ENCODE measurements at regions not wholly inside any gene's neighbourhood (a gene's known extent, or its start where the extent isn't known, plus 50 kb on each side); places are given as distances from the start of the nearest gene placed in this dataset.
A peak's percentile ranks its signal among the peaks of the same experiment; 100 is the strongest.

- no peak for ATAC-seq
- ChIA-PET CTCF (ENCODE audit: low intra/inter-chr PET ratio, low total read pairs) (no interaction called here), POLR2A (no interaction called here)
- Histone ChIP-seq H3K27ac (ENCODE audit: extremely low read length, insufficient read depth, low read length) (no peak overlapping the region), H3K79me2 (ENCODE audit: insufficient read depth, low read length) (no peaks in the 10 kb centered on the region), H2AFZ (ENCODE audit: low read length) (no peak overlapping the region), H3K36me3 (replicated peaks in 1 of 2; ENCODE audit: control insufficient read depth in 1 of 2, insufficient read depth in 2 of 2, low read length in 2 of 2) (no peaks in the 10 kb centered on the region), H3K4me1 (ENCODE audit: insufficient read depth, low read length) (no peaks in the 10 kb centered on the region), H4K20me1 (ENCODE audit: insufficient read depth, low read length) (no peaks in the 10 kb centered on the region), H3K4me3 (replicated peaks in 1 of 3; ENCODE audit: insufficient read depth in 1 of 3, low read depth in 2 of 3, low read length in 3 of 3) (no peak overlapping the region), H3K4me2 (ENCODE audit: low read depth, low read length) (no peak overlapping the region), H3K9ac (ENCODE audit: insufficient read depth, low read depth, low read length) (no peak overlapping the region), H3K9me3 (ENCODE audit: low read length) (no peaks in the 10 kb centered on the region), H3K27me3 (ENCODE audit: control insufficient read depth in 1 of 2, insufficient read depth in 2 of 2, low read length in 2 of 2) (no peaks in the 10 kb centered on the region)
- BruUV-seq (replicated peaks) = no TSS peak
- FAIRE-seq = peak; percentile 43
- TF ChIP-seq MED8 (CRISPR knock-in tag; IDR thresholded peaks at IDR 0.05; ENCODE audit: insufficient replicate concordance) = no peak
- no peak for TF ChIP-seq RERE (CRISPR knock-in tag; IDR thresholded peaks at IDR 0.05; ENCODE audit: low read depth)
- no peak for TF ChIP-seq ZNF205 (CRISPR knock-in tag; IDR thresholded peaks at IDR 0.05)
- no peak for TF ChIP-seq GTF3A (CRISPR knock-in tag; conservative IDR thresholded peaks at IDR 0.05)
- no peak for TF ChIP-seq ZNF124 (CRISPR knock-in tag; IDR thresholded peaks at IDR 0.05)
- no peak for TF ChIP-seq HMG20A (CRISPR knock-in tag; IDR thresholded peaks at IDR 0.05; ENCODE audit: borderline replicate concordance)
- TF ChIP-seq ZNF549 (CRISPR knock-in tag; IDR thresholded peaks at IDR 0.05) = no peak
- no peak for TF ChIP-seq ZNF432 (CRISPR knock-in tag; IDR thresholded peaks at IDR 0.05; ENCODE audit: borderline replicate concordance)
- TF ChIP-seq RXRB (CRISPR knock-in tag; IDR thresholded peaks at IDR 0.05; ENCODE audit: borderline replicate concordance) = no peak
- no peak for TF ChIP-seq ZFP36L2 (CRISPR knock-in tag; IDR thresholded peaks at IDR 0.05)
- TF ChIP-seq, protein P1, sequence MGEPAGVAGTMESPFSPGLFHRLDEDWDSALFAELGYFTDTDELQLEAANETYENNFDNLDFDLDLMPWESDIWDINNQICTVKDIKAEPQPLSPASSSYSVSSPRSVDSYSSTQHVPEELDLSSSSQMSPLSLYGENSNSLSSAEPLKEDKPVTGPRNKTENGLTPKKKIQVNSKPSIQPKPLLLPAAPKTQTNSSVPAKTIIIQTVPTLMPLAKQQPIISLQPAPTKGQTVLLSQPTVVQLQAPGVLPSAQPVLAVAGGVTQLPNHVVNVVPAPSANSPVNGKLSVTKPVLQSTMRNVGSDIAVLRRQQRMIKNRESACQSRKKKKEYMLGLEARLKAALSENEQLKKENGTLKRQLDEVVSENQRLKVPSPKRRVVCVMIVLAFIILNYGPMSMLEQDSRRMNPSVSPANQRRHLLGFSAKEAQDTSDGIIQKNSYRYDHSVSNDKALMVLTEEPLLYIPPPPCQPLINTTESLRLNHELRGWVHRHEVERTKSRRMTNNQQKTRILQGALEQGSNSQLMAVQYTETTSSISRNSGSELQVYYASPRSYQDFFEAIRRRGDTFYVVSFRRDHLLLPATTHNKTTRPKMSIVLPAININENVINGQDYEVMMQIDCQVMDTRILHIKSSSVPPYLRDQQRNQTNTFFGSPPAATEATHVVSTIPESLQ (CRISPR knock-in tag; conservative IDR thresholded peaks at IDR 0.05) = no peak
- no peak for TF ChIP-seq NFKBIZ (CRISPR knock-in tag; IDR thresholded peaks at IDR 0.05)
- TF ChIP-seq AKAP8 (CRISPR knock-in tag; IDR thresholded peaks at IDR 0.05) = no peak
- TF ChIP-seq, protein P2, sequence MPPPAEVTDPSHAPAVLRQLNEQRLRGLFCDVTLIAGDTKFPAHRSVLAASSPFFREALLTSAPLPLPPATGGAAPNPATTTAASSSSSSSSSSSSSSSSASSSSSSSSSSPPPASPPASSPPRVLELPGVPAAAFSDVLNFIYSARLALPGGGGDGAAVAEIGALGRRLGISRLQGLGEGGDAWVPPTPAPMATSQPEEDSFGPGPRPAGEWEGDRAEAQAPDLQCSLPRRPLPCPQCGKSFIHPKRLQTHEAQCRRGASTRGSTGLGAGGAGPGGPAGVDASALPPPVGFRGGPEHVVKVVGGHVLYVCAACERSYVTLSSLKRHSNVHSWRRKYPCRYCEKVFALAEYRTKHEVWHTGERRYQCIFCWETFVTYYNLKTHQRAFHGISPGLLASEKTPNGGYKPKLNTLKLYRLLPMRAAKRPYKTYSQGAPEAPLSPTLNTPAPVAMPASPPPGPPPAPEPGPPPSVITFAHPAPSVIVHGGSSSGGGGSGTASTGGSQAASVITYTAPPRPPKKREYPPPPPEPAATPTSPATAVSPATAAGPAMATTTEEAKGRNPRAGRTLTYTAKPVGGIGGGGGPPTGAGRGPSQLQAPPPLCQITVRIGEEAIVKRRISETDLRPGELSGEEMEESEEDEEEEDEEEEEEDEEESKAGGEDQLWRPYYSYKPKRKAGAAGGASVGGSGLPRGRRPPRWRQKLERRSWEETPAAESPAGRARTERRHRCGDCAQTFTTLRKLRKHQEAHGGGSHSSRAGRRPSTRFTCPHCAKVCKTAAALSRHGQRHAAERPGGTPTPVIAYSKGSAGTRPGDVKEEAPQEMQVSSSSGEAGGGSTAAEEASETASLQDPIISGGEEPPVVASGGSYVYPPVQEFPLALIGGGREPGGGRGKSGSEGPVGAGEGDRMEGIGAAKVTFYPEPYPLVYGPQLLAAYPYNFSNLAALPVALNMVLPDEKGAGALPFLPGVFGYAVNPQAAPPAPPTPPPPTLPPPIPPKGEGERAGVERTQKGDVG (CRISPR knock-in tag; IDR thresholded peaks at IDR 0.05; ENCODE audit: borderline replicate concordance) = no peak
- no peak for TF ChIP-seq TP53 (CRISPR knock-in tag; conservative IDR thresholded peaks at IDR 0.05)
- WGBS (ENCODE audit: low lambda C conversion rate) = no CpG with 5 or more reads among the region's 3 CpGs
- intact Hi-C loops (cut with micrococcal nuclease; ENCODE audit: unreplicated experiment) (no loop called here), in situ Hi-C loops (cut with HindIII; ENCODE audit: extremely low pct_ligation_motif_present, low pct_unique_long_range_greater_than_20kb) (no loop called here)
- DNase-seq (ENCODE audit: low spot score) = peak; percentile 1
Measured at GRCh38 chrX:139213241-139213709, 317.3 kb upstream of the F9 start.

All from HepG2 (cell line).